CD14-positive monocyte (primary cell): ENCODE measurements at regions not wholly inside any gene's neighbourhood (a gene's known extent, or its start where the extent isn't known, plus 50 kb on each side); places are given as distances from the start of the nearest gene placed in this dataset.

ENCODE experiments used
- DNase-seq, 3 donors: peaks; one replicate each; pipeline ENCODE4 v3.0.0-alpha.2; 2011 to 2022
- H2AFZ ChIP-seq: 2 replicates; pipeline ENCODE4 v1.6.0; 2012; ENCODE audit warnings: mild to moderate bottlenecking, low read depth, low read length, inconsistent platforms; ENCODE audit not compliant: insufficient read depth, poor library complexity, severe bottlenecking
- H3K27ac ChIP-seq, 2 donors: 1 replicate in 1 of 2; 2 replicates in 1 of 2; pipeline ENCODE4 v1.5.1; 2012 to 2013; ENCODE audit warnings: low read length in 2 of 2, control low read depth in 1 of 2, inconsistent platforms in 1 of 2, low read depth in 1 of 2, mild to moderate bottlenecking in 1 of 2
- H3K27me3 ChIP-seq, 2 donors: one replicate each; pipeline versions ENCODE4 v1.6.0 to v1.6.1; 2011 to 2013; ENCODE audit warnings: low read length in 2 of 2; ENCODE audit not compliant: control insufficient read depth in 2 of 2, insufficient read depth in 2 of 2
- H3K36me3 ChIP-seq, 2 donors: replicated peaks in 1 of 2; 1 replicate in 1 of 2; 2 replicates in 1 of 2; pipeline versions ENCODE4 v1.5.1 to v1.6.1; 2012 to 2013; ENCODE audit warnings: low read length in 2 of 2, control low read depth in 1 of 2, inconsistent platforms in 1 of 2, mild to moderate bottlenecking in 1 of 2; ENCODE audit not compliant: insufficient read depth in 2 of 2, control insufficient read depth in 1 of 2
- H3K4me1 ChIP-seq, 2 donors: 1 replicate in 1 of 2; 2 replicates in 1 of 2; pipeline versions ENCODE4 v1.5.1 to v1.6.1; 2012 to 2013; ENCODE audit warnings: low read length in 2 of 2, control low read depth in 1 of 2, inconsistent platforms in 1 of 2, mild to moderate bottlenecking in 1 of 2, moderate library complexity in 1 of 2; ENCODE audit not compliant: insufficient read depth in 2 of 2, control insufficient read depth in 1 of 2
- H3K4me2 ChIP-seq: replicated peaks from 2 replicates; pipeline ENCODE3; 2012; ENCODE audit warnings: low read length, moderate library complexity, mild to moderate bottlenecking; ENCODE audit not compliant: poor library complexity, severe bottlenecking; ENCODE audit errors: extremely low read depth
- H3K4me3 ChIP-seq, 3 experiments: fragments of 200-600 bp in 1 of 3; sonication (generic) in 1 of 3; replicated peaks in 1 of 3; 1 replicate in 2 of 3; 2 replicates in 1 of 3; pipeline ENCODE4 v1.5.1; 2011 to 2013; ENCODE audit warnings: low read length in 3 of 3, mild to moderate bottlenecking in 3 of 3, control low read depth in 2 of 3, low read depth in 2 of 3, inconsistent platforms in 1 of 3, moderate library complexity in 1 of 3
- H3K79me2 ChIP-seq: 2 replicates; pipeline ENCODE4 v1.6.0; 2012; ENCODE audit warnings: mild to moderate bottlenecking, control low read depth, inconsistent platforms, low read length, moderate library complexity; ENCODE audit not compliant: insufficient read depth
- H3K9ac ChIP-seq: 2 replicates; pipeline ENCODE4 v1.6.0; 2017; ENCODE audit warnings: low read length, mild to moderate bottlenecking; ENCODE audit not compliant: insufficient read depth, poor library complexity, severe bottlenecking
- H3K9me3 ChIP-seq, 2 donors: replicated peaks in 1 of 2; 1 replicate in 1 of 2; 2 replicates in 1 of 2; pipeline versions ENCODE4 v1.5.1 to v1.6.1; 2012 to 2013; ENCODE audit warnings: low read length in 2 of 2, control low read depth in 1 of 2; ENCODE audit not compliant: control insufficient read depth in 1 of 2, insufficient read depth in 1 of 2
- H4K20me1 ChIP-seq: 2 replicates; pipeline ENCODE4 v1.6.0; 2012; ENCODE audit warnings: mild to moderate bottlenecking, low read length, control low read depth, moderate library complexity; ENCODE audit not compliant: insufficient read depth
- H3K27ac Mint-ChIP-seq, 7 donors: one replicate each; pipeline ENCODE4 v1.8.0; 2020; ENCODE audit warnings: mild to moderate bottlenecking in 7 of 7, mixed read lengths in 7 of 7, moderate library complexity in 6 of 7, inconsistent platforms in 2 of 7
- H3K27me3 Mint-ChIP-seq, 3 donors: one replicate each; pipeline ENCODE4 v1.8.0; 2021 to 2022; ENCODE audit warnings: low read depth in 3 of 3, mild to moderate bottlenecking in 3 of 3, mixed read lengths in 3 of 3, moderate library complexity in 3 of 3, inconsistent platforms in 1 of 3
- H3K36me3 Mint-ChIP-seq, 2 donors: one replicate each; pipeline ENCODE4 v1.8.0; 2020; ENCODE audit warnings: mixed read lengths in 2 of 2, inconsistent platforms in 1 of 2, mild to moderate bottlenecking in 1 of 2
- H3K4me1 Mint-ChIP-seq: one replicate; pipeline ENCODE4 v1.8.0; 2020; ENCODE audit warnings: mild to moderate bottlenecking, mixed read lengths
- H3K4me3 Mint-ChIP-seq, 2 donors: one replicate each; pipeline ENCODE4 v1.8.0; 2020; ENCODE audit warnings: mild to moderate bottlenecking in 2 of 2, mixed read lengths in 2 of 2, moderate library complexity in 1 of 2
- H3K9me3 Mint-ChIP-seq, 7 donors: one replicate each; pipeline ENCODE4 v1.8.0; 2020 to 2022; ENCODE audit warnings: mixed read lengths in 7 of 7, mild to moderate bottlenecking in 6 of 7, moderate library complexity in 6 of 7, inconsistent platforms in 2 of 7
- CTCF ChIP-seq: fragments of 200-600 bp; IDR thresholded peaks from one replicate; pipeline ENCODE4 v1.8.0; 2022; ENCODE audit warnings: antibody characterized with exemption, mild to moderate bottlenecking
- WGBS: methylation state at CpG from one replicate; pipeline ENCODE4 v1.1.5; 2013; ENCODE audit warnings: missing lambda C conversion rate; ENCODE audit not compliant: insufficient coverage; 5-methylcytosine and 5-hydroxymethylcytosine counted together
- intact Hi-C, 2 donors: fragments of 100-400 bp; cut with micrococcal nuclease; formaldehyde crosslinking; loops; one replicate each; pipeline versions ENCODE4 v1.15.0 to v1.15.1; 2023

GRCh38 chr3:22383285-22383684 lies 632.3 kb upstream of the ZNF385D start:
- H3K4me2 ChIP-seq: no peak overlapping the region
- TF ChIP-seq CTCF: no peak
- Mint-ChIP-seq H3K27ac (no peak overlapping the region), H3K9me3 (peaks cover 0 to 6% (median 2%) of the 10 kb centered on the region in 7 donors), H3K4me3 (no peak overlapping the region), H3K27me3 (peaks cover 0 to 3% (median 0%) of the 10 kb centered on the region in 3 donors), H3K36me3 (no peaks in the 10 kb centered on the region), H3K4me1 (no peaks in the 10 kb centered on the region)
- no peak overlapping the region for H3K27ac ChIP-seq
- no peak overlapping the region for H3K9ac ChIP-seq
- no peak for DNase-seq
- H3K4me1 ChIP-seq: no peaks in the 10 kb centered on the region
- no peaks in the 10 kb centered on the region for H3K27me3 ChIP-seq
- H3K79me2 ChIP-seq: no peaks in the 10 kb centered on the region
- H3K36me3 ChIP-seq: no peaks in the 10 kb centered on the region
- no peaks in the 10 kb centered on the region for H4K20me1 ChIP-seq
- H3K9me3 ChIP-seq: no peaks in the 10 kb centered on the region
- H3K4me3 ChIP-seq: no peak overlapping the region
- intact Hi-C loops: no loop called here
- H2AFZ ChIP-seq: no peak overlapping the region

GRCh38 chr3:22386107-22386506 lies 635.1 kb upstream of the ZNF385D start:
- intact Hi-C loops: no loop called here
- Histone ChIP-seq H2AFZ (no peak overlapping the region), H3K4me2 (no peak overlapping the region), H4K20me1 (no peaks in the 10 kb centered on the region), H3K36me3 (no peaks in the 10 kb centered on the region), H3K27ac (no peak overlapping the region), H3K4me3 (no peak overlapping the region), H3K4me1 (no peaks in the 10 kb centered on the region), H3K79me2 (no peaks in the 10 kb centered on the region), H3K9ac (no peak overlapping the region), H3K9me3 (no peaks in the 10 kb centered on the region), H3K27me3 (no peaks in the 10 kb centered on the region)
- WGBS: 89% methylated on average over 1 of the region's 2 CpGs
- Mint-ChIP-seq H3K9me3 (peaks cover 0 to 6% (median 2%) of the 10 kb centered on the region in 7 donors), H3K4me1 (no peaks in the 10 kb centered on the region), H3K27ac (no peak overlapping the region), H3K36me3 (no peaks in the 10 kb centered on the region), H3K4me3 (no peak overlapping the region), H3K27me3 (peaks cover 0 to 1% (median 0%) of the 10 kb centered on the region in 3 donors)
- no peak for TF ChIP-seq CTCF
- no peak for DNase-seq
